ENCODE measurements at regions not wholly inside any gene's neighbourhood (a gene's known extent, or its start where the extent isn't known, plus 50 kb on each side); places are given as distances from the start of the nearest gene placed in this dataset.

DNA sequence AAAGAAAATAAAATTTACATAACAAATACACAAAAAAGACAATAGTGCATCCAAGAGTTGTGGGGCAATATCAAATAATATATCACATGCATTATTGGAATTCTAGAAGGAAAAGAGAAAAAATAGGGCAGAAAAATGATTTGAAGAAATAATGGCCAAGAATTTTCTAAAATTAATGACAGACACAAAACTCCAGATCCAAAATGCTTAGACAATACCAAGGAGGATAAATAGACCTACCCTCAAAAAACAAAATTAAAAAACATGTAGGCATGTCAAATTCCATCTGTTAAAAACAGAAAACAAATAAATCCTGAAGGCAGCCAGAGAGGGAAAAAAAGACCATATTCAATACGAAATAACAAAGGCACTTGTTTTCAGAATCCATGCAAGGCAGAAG is 191.5 kb upstream of the ZNF536 start:
- TF ChIP-seq GATA3 (IDR thresholded peaks at IDR 0.05; ENCODE audit: low read depth, low read length) (no peak), GATA2 (IDR thresholded peaks at IDR 0.05; ENCODE audit: low read depth, low read length) (no peak)

DNA sequence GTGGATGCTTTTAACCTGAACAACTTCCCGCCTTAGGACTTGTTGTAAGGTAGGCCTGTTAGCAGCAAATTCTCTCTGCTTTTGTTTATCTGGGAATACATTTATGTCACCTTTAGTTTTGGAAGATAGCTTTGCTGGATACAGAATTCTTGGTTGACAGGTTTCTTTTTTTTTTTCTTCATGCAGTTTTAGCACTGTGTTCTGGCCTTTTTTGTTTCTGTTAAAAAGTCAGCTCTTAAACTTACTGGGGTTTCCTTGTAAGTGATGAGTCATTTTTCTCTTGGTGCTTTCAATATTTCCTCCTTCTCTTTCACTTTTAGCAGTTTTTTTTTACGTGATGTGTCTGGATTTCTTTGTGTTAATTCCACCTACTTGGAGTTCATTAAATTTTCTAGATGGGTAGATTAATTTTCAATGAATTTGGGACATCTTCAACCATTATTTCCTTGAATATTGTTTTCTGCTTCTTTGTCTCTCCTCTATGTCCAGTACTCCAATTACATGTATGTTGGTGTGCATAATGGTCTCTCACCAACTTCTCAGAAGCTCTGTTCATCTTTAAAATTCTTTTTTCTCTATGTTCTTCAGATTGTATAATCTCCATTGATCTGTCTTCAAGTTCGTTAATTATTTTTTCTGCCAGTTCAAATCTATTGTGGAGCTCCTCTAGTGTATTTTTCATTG is 188.2 kb upstream of the ZNF536 start:
- TF ChIP-seq GATA3 (IDR thresholded peaks at IDR 0.05; ENCODE audit: low read depth, low read length), result no peak
- no peak for TF ChIP-seq GATA2 (IDR thresholded peaks at IDR 0.05; ENCODE audit: low read depth, low read length)

DNA sequence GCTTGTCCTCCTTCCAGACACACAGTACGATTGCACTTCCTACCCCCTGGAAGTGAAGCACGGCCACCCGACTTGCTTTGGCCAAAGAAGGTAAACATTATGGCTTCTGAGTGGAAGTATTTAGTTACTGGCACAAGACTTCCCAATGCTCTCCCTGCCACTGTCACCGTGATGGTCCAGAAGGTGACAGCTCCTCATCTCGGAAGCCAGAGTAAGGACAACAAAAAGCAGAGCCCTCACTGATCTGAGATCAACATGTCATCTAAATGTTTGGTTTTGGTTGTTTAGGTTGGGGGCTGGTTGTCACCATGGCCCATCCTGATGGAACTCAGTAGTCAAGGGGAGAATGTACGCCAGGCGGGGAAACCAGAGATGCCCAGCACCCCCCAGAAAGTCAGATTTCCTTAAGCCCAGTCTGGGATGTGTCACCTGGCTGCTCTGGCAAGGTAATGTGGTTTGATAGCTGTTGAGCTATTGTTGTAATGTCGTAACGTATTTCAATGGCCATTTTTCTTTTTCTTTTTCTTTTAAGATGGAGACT is 170.1 kb upstream of the ZNF536 start:
- TF ChIP-seq GATA3 (IDR thresholded peaks at IDR 0.05; ENCODE audit: low read depth, low read length) (no peak), GATA2 (IDR thresholded peaks at IDR 0.05; ENCODE audit: low read depth, low read length) (no peak)

DNA sequence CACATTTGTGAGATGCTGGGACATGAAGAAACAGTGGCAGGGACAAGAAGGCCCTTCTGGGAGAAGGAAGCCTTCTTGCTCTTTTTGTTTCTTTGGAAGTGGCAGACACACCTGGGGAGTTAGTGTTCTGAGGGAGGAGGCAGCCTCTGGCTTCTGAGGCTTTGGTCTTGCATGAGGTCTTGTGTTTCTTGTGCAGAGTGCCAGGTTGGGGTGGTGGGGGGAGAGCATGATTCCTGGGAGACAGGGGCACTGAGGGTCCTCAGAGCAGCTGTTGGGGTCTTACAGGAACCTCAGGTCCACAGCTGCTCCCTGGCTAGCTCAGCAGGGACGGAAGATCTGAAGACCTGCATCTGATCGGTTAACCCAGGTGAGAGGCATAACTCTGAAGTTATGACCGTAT is 167.5 kb upstream of the ZNF536 start:
- TF ChIP-seq GATA3 (IDR thresholded peaks at IDR 0.05; ENCODE audit: low read depth, low read length) (no peak), GATA2 (IDR thresholded peaks at IDR 0.05; ENCODE audit: low read depth, low read length) (no peak)

DNA sequence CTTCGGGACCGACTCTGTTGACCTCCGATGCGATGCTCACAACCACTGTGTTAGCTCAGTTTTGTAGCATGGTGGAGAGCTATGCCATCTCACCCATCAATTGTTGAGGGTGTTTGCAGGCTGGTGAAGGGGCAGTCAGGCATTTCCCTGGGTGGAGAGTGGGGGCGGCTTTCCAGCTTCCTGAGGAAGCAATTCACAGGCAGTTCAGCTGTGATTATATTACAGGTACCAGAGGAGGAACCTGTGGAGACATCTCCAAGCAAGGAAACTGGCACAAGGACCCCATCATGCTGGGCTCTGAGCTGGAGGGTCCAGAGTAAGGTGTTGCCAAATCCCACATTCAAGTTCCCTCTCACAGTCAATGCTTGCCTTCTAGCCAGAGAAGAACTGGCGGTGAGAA is 166.0 kb upstream of the ZNF536 start:
- no peak for TF ChIP-seq GATA2 (IDR thresholded peaks at IDR 0.05; ENCODE audit: low read depth, low read length)
- no peak for TF ChIP-seq GATA3 (IDR thresholded peaks at IDR 0.05; ENCODE audit: low read depth, low read length)

DNA sequence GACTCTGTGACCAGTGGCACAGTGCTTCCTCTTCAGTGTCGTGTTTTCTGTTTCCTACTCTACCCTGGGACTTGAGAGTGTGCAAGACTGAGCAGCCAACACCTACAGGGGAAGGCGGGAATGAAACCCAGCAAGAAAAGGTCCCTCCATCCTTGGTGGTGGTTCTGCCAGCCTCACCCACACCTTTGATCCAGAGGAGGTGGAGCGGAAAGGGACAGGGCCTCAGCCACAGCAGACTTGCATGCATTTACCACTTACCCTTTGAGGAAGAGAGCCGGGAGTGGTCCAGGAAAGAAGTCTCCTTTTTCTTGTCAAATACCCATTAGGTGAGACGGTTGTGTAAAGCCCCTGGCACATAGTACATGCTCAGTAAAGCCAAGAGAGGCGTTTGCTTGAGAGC is 164.8 kb upstream of the ZNF536 start:
- TF ChIP-seq GATA2 (IDR thresholded peaks at IDR 0.05; ENCODE audit: low read depth, low read length), result no peak
- TF ChIP-seq GATA3 (IDR thresholded peaks at IDR 0.05; ENCODE audit: low read depth, low read length), result no peak

DNA sequence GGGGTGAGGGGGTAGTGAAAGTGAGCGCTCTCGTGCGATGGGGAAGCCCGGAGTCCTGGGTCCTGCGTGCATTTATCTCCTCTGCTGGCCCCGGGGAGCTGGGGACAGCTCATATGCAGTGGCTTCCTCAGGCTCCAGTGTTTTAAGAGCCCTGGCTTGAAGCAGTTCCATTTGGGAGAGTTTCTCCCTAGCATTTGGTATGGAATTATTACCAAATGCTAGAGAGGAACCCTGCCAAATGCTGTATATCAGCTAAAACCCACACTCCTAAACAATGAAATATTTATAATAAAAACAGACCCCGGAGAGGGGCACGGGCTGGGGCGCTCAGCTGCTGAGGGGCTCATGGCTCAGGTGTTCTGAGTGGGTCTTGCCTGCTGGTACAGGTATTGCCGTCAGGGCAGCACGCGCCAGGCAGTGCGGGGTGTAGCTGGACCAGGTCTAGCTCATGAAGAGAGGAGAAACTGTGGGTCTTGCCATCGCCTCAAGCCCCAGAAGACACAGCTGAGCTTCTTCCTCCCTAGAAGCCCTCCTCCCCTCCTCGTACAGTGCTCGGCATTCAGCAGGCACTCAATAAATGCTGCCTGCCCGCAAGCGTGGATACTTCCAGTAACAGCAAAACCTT is 163.6 kb upstream of the ZNF536 start:
- TF ChIP-seq GATA3 (IDR thresholded peaks at IDR 0.05; ENCODE audit: low read depth, low read length) (no peak), GATA2 (IDR thresholded peaks at IDR 0.05; ENCODE audit: low read depth, low read length) (no peak)

DNA sequence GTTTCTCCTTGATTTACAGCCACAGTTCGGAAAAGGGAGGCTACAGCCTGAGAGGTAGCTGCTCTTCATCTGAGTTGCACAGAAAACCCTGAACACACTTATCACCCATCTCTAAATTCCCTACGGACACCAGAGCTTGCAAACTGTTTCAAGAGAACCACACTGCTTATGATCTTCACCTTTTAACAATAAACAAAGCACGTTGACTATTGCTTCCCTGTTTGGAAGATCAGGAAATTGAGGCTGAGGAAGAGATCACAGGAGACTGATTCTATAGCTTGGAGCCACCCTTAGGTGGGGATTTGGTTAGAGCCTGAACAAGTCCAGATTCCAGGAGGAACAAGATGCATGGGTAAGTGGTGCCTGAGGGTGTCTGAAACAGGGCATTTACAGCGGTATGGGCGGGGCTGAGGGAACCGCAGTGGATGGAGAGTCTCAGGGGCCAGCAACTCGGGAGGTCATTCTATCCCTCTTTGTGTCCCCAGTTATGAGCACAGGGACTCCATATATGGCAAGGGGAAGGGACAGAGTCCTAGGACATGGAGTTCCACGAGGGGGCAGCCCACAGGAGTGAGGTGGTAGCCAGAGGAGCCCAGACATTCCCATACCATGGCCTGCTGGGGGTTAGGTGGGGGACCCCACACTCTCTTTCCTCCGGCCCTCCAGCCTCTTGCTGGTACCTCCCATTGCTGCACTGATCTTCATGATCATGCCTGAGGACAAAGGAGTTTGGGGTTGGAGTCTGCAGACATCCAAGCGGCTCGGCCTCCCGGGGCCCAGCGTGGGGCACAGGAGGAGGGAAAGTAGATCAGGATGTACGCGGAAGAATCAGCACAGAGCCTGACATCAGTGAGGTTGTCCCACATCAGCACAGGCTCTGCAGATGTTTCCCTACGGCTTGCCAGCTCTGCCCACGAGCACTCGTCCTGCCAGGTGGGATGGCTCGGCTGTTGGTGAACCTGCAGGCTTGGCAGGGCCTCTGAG is 162.3 kb upstream of the ZNF536 start:
- no peak for TF ChIP-seq GATA3 (IDR thresholded peaks at IDR 0.05; ENCODE audit: low read depth, low read length)
- TF ChIP-seq GATA2 (IDR thresholded peaks at IDR 0.05; ENCODE audit: low read depth, low read length), result no peak

DNA sequence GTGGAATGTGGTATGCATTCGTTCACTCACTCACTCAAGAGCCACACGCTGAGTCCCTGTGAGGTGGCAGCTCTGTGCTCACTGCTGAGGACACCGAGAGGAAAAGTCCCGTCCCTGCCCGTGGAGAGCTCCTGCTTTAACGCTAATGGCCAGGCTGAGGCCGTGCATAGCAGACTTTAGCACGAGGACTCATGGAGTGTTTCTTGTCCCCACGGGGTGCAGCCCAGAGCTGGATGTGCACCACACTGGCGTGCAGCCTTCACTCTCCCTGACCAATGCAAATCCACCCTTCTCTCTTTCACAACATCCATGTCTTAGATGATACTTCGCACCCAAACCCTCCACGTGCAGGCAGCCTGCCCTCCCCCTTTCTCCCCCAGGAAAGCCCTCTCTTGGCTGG is 159.6 kb upstream of the ZNF536 start:
- no peak for TF ChIP-seq GATA3 (IDR thresholded peaks at IDR 0.05; ENCODE audit: low read depth, low read length)
- no peak for TF ChIP-seq GATA2 (IDR thresholded peaks at IDR 0.05; ENCODE audit: low read depth, low read length)

DNA sequence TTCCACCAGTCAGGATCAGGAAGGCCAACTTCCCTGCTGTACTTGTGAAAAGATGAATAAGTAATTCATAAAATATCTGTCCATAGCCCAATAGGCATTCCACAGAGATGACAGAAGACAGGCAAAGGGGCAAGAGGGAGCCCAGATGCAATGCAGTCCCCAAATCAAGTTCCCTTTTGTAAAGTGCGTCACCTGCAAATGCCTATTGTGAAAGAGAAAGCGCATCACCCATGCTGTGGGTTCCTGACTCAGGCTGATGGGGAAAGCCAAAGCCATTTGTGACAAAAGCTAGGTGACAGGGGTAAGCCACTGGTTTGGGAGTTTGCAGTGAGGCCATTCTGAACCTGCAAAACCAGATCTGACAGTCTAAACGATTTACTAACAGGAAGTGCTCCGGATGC is 157.5 kb upstream of the ZNF536 start:
- no peak for TF ChIP-seq GATA2 (IDR thresholded peaks at IDR 0.05; ENCODE audit: low read depth, low read length)
- TF ChIP-seq GATA3 (IDR thresholded peaks at IDR 0.05; ENCODE audit: low read depth, low read length), result no peak

DNA sequence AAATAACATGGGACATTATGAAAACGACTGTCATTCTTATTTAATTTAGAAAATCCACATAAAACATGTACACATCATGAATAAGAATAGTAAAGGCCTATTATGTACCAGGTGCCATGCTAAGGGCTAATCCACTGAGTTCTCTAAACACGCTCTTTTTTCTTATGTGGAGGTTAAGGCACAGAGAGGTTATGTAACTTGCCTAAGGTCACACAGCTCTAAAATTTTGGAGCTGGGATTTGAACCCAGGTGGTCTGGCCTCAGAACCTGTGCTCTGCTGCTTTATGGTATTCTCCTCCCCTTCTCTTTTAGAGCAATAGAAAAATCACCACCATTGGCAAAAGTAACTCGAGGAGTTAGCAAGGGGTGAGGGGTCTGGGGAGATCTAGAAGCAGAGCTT is 156.9 kb upstream of the ZNF536 start:
- TF ChIP-seq GATA2 (IDR thresholded peaks at IDR 0.05; ENCODE audit: low read depth, low read length) (no peak), GATA3 (IDR thresholded peaks at IDR 0.05; ENCODE audit: low read depth, low read length) (no peak)

DNA sequence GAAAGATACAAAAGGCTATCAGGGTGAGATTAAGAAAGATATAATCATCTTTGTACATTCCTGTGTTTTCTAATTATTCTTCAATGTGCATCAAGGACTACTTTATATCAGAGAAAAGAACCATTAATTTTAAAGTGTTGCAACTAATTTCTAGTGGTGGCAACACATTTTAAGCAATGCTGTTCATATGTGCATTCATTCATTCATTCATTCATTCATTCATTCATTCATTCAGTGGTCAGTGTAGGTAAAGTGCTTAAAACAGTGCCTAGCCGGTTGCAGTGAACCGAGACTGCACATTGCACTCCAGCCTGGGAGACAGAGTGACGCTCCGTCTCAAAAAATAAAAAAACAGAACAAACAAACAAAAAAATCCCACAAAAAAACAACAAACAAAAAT is 155.7 kb upstream of the ZNF536 start:
- TF ChIP-seq GATA2 (IDR thresholded peaks at IDR 0.05; ENCODE audit: low read depth, low read length) (no peak), GATA3 (IDR thresholded peaks at IDR 0.05; ENCODE audit: low read depth, low read length) (no peak)

DNA sequence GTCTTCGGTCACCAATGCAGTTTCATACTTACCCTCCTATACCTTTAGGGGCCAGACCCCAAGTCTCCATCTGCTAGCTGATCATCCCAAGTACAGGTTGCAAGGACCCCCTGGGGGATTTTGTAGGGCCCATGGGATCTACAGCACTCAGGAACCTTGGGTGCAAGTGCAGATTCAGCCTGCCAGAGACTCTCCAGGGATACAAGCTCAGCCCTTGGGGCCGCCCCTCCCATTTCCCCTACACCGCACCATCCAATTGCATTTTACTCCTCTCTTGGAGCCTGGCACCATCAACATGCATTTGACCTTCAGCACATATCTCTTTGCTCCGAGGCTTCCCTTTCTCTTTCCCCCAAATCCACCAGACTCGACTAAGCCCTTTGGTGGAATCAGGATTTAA is 154.7 kb upstream of the ZNF536 start:
- no peak for TF ChIP-seq GATA2 (IDR thresholded peaks at IDR 0.05; ENCODE audit: low read depth, low read length)
- TF ChIP-seq GATA3 (IDR thresholded peaks at IDR 0.05; ENCODE audit: low read depth, low read length), result no peak

DNA sequence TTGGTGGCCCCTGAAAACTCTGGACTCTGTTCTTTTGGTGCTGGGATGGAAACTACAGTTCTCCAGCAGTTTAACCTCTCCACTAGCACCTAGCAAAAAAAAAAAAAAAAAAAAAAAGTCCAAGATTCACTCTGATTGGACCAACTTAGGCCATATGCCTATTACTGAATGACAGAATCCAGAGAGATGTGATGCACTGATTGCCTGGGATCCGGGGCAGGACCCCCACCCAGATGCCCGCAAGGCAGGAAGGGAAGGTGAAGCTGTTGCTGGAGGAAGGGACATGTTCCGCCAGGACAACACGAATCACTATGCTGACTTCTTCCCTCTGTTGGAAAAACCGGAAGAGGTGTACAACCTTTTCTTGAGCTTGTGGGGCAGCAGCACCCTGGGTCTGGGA is 152.5 kb upstream of the ZNF536 start:
- TF ChIP-seq GATA2 (IDR thresholded peaks at IDR 0.05; ENCODE audit: low read depth, low read length), result peak; percentile 60
- no peak for TF ChIP-seq GATA3 (IDR thresholded peaks at IDR 0.05; ENCODE audit: low read depth, low read length)

Data from SH-SY5Y (cell line).